Right lobe of liver (tissue), 4 donors: ENCODE measurements at regions not wholly inside any gene's neighbourhood (a gene's known extent, or its start where the extent isn't known, plus 50 kb on each side); places are given as distances from the start of the nearest gene placed in this dataset.

Experiments used
- CTCF ChIP-seq, 4 donors: fragments of 200-600 bp in 3 of 4; fragments of 450-650 bp in 1 of 4; IDR thresholded peaks; one replicate each; pipeline versions ENCODE4 v1.5.1 to v1.8.0; 2016 to 2022; ENCODE audit warnings: antibody characterized with exemption in 4 of 4, mild to moderate bottlenecking in 2 of 4
- POLR2A ChIP-seq: fragments of 450-650 bp; IDR thresholded peaks from one replicate; pipeline ENCODE4 v1.6.1; 2017; ENCODE audit warnings: antibody characterized with exemption, mild to moderate bottlenecking
- donor health status: DM: no; HTN: no; CAD: no.
- donor health status: DM: no; HTN: no; CAD: no.
- donor health status: DM: no; HTN: yes; CAD: no.

GRCh38 chr9:86763791-86764190, 183.5 kb downstream of the GAS1 start:
- TF ChIP-seq CTCF (IDR thresholded peaks at IDR 0.05) (no peak), POLR2A (no peak)
